ENCODE measurements at regions not wholly inside any gene's neighbourhood (a gene's known extent, or its start where the extent isn't known, plus 50 kb on each side); places are given as distances from the start of the nearest gene placed in this dataset.
"Not testable (repeated sequence)": the region's sequence is repeated elsewhere in the genome, so short reads cannot be mapped to it uniquely, and the experiment has no call there.

- TF ChIP-seq CTCF (IDR thresholded peaks at IDR 0.05) (no peak), POLR2AphosphoS5 (IDR thresholded peaks at IDR 0.05; ENCODE audit: insufficient read depth in 1 of 2, low read depth in 1 of 2) (no peak), POLR2A (IDR thresholded peaks at IDR 0.05) (no peak)
- intact Hi-C loops (cut with DNase I), result no loop called here
These were observed 127.3 kb upstream of the KLHL1 start for GRCh38 chr13:70235565-70235964.

DNA sequence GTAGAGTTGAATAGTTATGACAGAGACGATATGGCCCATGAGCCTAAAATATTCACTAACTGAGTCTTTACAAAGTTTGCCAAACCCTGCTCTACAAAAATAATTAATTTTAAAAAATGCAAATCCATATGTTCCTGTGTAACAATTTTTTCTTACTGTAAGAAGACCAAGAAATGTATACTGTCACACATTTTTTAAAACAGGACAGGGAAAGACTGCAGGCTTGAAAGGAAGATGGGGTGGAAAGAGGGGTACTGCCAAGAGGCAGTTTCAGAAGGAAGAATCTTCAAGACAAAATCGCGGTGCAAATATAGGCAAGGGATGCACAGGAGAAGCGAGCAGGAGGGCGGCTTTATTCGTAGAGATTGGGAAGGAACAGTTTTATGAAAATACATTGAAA is 115.7 kb upstream of the KLHL1 start:
- TF ChIP-seq CTCF (IDR thresholded peaks at IDR 0.05) (no peak), POLR2A (IDR thresholded peaks at IDR 0.05) (no peak), POLR2AphosphoS5 (IDR thresholded peaks at IDR 0.05; ENCODE audit: insufficient read depth in 1 of 2, low read depth in 1 of 2) (no peak)
- Histone ChIP-seq H3K27ac (no peak overlapping the region), H3K9me3 (no peaks in the 10 kb centered on the region), H3K27me3 (no peaks in the 10 kb centered on the region), H3K36me3 (no peaks in the 10 kb centered on the region), H3K4me3 (no peak overlapping the region), H3K4me1 (no peaks in the 10 kb centered on the region)
- no peak for DNase-seq (ENCODE audit: extremely low spot score in 2 of 2)
- intact Hi-C loops (cut with DNase I), result no loop called here

More at GRCh38 chr13:70235565-70235964, 127.3 kb upstream of the KLHL1 start:
- Histone ChIP-seq H3K4me1 (no peaks in the 10 kb centered on the region), H3K9me3 (no peaks in the 10 kb centered on the region), H3K27ac (no peak overlapping the region), H3K27me3 (no peaks in the 10 kb centered on the region), H3K4me3 (no peak overlapping the region), H3K36me3 (no peaks in the 10 kb centered on the region)
- no peak for DNase-seq (ENCODE audit: extremely low spot score in 2 of 2)

- no peak for DNase-seq (ENCODE audit: extremely low spot score in 2 of 2)
- Histone ChIP-seq H3K27me3 (no peaks in the 10 kb centered on the region), H3K4me1 (no peaks in the 10 kb centered on the region), H3K27ac (no peak overlapping the region), H3K36me3 (no peaks in the 10 kb centered on the region), H3K4me3 (no peak overlapping the region), H3K9me3 (no peaks in the 10 kb centered on the region)
- no peak for TF ChIP-seq POLR2A (IDR thresholded peaks at IDR 0.05)
- TF ChIP-seq POLR2AphosphoS5 (IDR thresholded peaks at IDR 0.05; ENCODE audit: insufficient read depth in 1 of 2, low read depth in 1 of 2), result no peak
- TF ChIP-seq CTCF (IDR thresholded peaks at IDR 0.05), result no peak
- intact Hi-C loops (cut with DNase I), result no loop called here
These were observed 114.7 kb upstream of the KLHL1 start for GRCh38 chr13:70222926-70223325.

- no peaks in the 10 kb centered on the region for H3K27me3 ChIP-seq
- no peak overlapping the region for H3K4me3 ChIP-seq
- no peak for DNase-seq (ENCODE audit: extremely low spot score in 2 of 2)
- H3K9me3 ChIP-seq, result no peaks in the 10 kb centered on the region
- no peak overlapping the region for H3K27ac ChIP-seq
- H3K4me1 ChIP-seq, result no peaks in the 10 kb centered on the region
- intact Hi-C loops (cut with DNase I), result no loop called here
- no peak for TF ChIP-seq CTCF (IDR thresholded peaks at IDR 0.05)
- no peak for TF ChIP-seq POLR2A (IDR thresholded peaks at IDR 0.05)
- TF ChIP-seq POLR2AphosphoS5 (IDR thresholded peaks at IDR 0.05; ENCODE audit: insufficient read depth in 1 of 2, low read depth in 1 of 2), result no peak
- H3K36me3 ChIP-seq, result no peaks in the 10 kb centered on the region
These were observed 110.4 kb upstream of the KLHL1 start for GRCh38 chr13:70218618-70219017.

GRCh38 chr13:70208968-70209367 is 100.7 kb upstream of the KLHL1 start:
- intact Hi-C loops (cut with DNase I), result not testable (repeated sequence)

DNA sequence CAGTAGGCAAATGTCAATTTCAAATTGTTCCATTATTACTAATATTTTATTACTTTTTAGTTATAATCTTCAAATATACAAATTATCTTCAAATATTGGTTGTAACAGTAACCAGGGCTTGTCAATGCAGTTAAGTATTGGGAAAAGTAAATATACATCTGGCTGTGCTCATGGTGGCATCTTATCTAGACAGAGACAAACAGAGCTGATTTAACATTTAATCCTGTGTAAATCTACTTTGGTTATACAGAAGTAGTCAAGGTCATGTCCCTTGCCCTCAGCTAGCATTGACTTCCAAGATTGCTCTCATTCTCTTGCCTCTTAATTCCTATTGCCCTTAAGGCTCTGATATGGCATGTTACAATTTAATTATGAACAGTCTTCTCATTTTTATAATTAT is 98.4 kb upstream of the KLHL1 start:
- Histone ChIP-seq H3K27ac (no peak overlapping the region), H3K9me3 (no peaks in the 10 kb centered on the region), H3K27me3 (no peaks in the 10 kb centered on the region), H3K4me3 (no peak overlapping the region), H3K36me3 (no peaks in the 10 kb centered on the region), H3K4me1 (no peaks in the 10 kb centered on the region)
- intact Hi-C loops (cut with DNase I), result no loop called here
- DNase-seq (ENCODE audit: extremely low spot score in 2 of 2), result no peak
- no peak for TF ChIP-seq POLR2A (IDR thresholded peaks at IDR 0.05)
- no peak for TF ChIP-seq POLR2AphosphoS5 (IDR thresholded peaks at IDR 0.05; ENCODE audit: insufficient read depth in 1 of 2, low read depth in 1 of 2)

More at GRCh38 chr13:70208968-70209367, 100.7 kb upstream of the KLHL1 start:
- not testable (repeated sequence) for DNase-seq (ENCODE audit: extremely low spot score in 2 of 2); H3K27me3 ChIP-seq; H3K27ac ChIP-seq; H3K36me3 ChIP-seq; H3K4me3 ChIP-seq; H3K4me1 ChIP-seq; H3K9me3 ChIP-seq
